Thoracic aorta (tissue), 2 donors: ENCODE measurements at regions not wholly inside any gene's neighbourhood (a gene's known extent, or its start where the extent isn't known, plus 50 kb on each side); places are given as distances from the start of the nearest gene placed in this dataset.

Experiments used
- ATAC-seq: fragments of 150-250 bp; one replicate; pipeline ENCODE4 v1.8.0; 2017; ENCODE audit warnings: low read depth; ENCODE audit not compliant: insufficient number of reproducible peaks, low FRiP score
- DNase-seq: peaks from one replicate; pipeline ENCODE4 v3.0.0-alpha.2; 2020; ENCODE audit warnings: low spot score
- H3K27ac ChIP-seq, 2 donors: fragments of 200-600 bp; sonication (generic); 1 replicate in 1 of 2; 2 replicates in 1 of 2; pipeline ENCODE4 v1.5.1; 2016; ENCODE audit warnings: mild to moderate bottlenecking in 2 of 2, moderate library complexity in 2 of 2
- H3K27me3 ChIP-seq: fragments of 200-600 bp; sonication (generic); replicated peaks from 2 replicates; pipeline ENCODE4 v1.6.0; 2016; ENCODE audit warnings: mild to moderate bottlenecking; ENCODE audit not compliant: insufficient read depth
- H3K36me3 ChIP-seq: fragments of 200-600 bp; sonication (generic); one replicate; pipeline ENCODE4 v1.5.1; 2016
- H3K4me1 ChIP-seq, 2 donors: fragments of 200-600 bp; sonication (generic); 1 replicate in 1 of 2; 2 replicates in 1 of 2; pipeline versions ENCODE4 v1.5.1 to v1.6.0; 2016; ENCODE audit warnings: low read depth in 2 of 2, mild to moderate bottlenecking in 1 of 2; ENCODE audit not compliant: control insufficient read depth in 1 of 2
- H3K4me3 ChIP-seq: fragments of 200-600 bp; sonication (generic); 2 replicates; pipeline ENCODE4 v1.5.1; 2016; ENCODE audit warnings: mild to moderate bottlenecking
- H3K9me3 ChIP-seq: fragments of 200-600 bp; sonication (generic); 2 replicates; pipeline ENCODE4 v1.5.1; 2016
- TF ChIP-seq, protein P1 (sequence below): fragments of 200-600 bp; sonication (generic); IDR thresholded peaks from one replicate; pipeline ENCODE4 v1.5.1; 2019; ENCODE audit warnings: antibody characterized with exemption

GRCh38 chr4:153075836-153076518, 128.3 kb upstream of the TRIM2 start:
- DNase-seq, result no peak
- TF ChIP-seq, protein P1, sequence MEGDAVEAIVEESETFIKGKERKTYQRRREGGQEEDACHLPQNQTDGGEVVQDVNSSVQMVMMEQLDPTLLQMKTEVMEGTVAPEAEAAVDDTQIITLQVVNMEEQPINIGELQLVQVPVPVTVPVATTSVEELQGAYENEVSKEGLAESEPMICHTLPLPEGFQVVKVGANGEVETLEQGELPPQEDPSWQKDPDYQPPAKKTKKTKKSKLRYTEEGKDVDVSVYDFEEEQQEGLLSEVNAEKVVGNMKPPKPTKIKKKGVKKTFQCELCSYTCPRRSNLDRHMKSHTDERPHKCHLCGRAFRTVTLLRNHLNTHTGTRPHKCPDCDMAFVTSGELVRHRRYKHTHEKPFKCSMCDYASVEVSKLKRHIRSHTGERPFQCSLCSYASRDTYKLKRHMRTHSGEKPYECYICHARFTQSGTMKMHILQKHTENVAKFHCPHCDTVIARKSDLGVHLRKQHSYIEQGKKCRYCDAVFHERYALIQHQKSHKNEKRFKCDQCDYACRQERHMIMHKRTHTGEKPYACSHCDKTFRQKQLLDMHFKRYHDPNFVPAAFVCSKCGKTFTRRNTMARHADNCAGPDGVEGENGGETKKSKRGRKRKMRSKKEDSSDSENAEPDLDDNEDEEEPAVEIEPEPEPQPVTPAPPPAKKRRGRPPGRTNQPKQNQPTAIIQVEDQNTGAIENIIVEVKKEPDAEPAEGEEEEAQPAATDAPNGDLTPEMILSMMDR, result no peak
- Histone ChIP-seq H3K4me3 (no peak overlapping the region), H3K27me3 (no peaks in the 10 kb centered on the region), H3K9me3 (no peaks in the 10 kb centered on the region), H3K4me1 (no peaks in the 10 kb centered on the region), H3K36me3 (no peaks in the 10 kb centered on the region), H3K27ac (no peak overlapping the region)
- no peak for ATAC-seq

GRCh38 chr4:153076861-153077260, 127.4 kb upstream of the TRIM2 start:
- Histone ChIP-seq H3K27me3 (no peaks in the 10 kb centered on the region), H3K36me3 (no peaks in the 10 kb centered on the region), H3K4me3 (no peak overlapping the region), H3K27ac (no peak overlapping the region), H3K4me1 (no peaks in the 10 kb centered on the region), H3K9me3 (no peaks in the 10 kb centered on the region)
- ATAC-seq (no peak), DNase-seq (no peak)
- TF ChIP-seq, protein P1, result no peak

DNA sequence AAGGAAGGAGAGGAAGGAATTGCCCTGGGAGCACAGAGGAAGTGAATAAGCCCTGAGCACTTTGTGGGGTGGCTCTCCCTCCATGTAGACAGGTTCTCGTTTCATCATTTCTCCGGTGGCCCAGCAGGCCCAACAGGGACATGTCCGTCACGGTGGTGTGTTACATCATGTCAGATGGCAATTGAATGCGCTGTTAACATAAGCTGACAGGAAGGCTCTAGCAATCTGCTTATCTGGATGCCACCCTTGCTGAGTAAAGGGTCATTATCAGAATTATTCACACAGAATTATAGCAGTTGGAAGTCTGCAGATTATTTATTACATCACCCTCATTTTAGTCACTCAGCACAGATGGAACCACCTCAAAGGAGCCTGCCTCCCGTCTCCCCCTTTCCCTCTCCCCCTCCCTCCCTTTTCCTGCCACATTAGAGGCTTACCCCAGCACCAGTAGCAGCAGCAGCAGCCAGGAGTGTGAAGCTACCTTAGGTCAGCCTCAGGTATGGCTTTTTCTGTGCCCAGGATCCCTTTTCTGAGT, 124.3 kb upstream of the TRIM2 start:
- TF ChIP-seq, protein P1, result no peak
- H3K27ac ChIP-seq, result no peak overlapping the region
- no peak overlapping the region for H3K4me3 ChIP-seq
- H3K9me3 ChIP-seq, result no peaks in the 10 kb centered on the region
- DNase-seq, result no peak
- H3K4me1 ChIP-seq, result peaks cover 0 to 13% of the 10 kb centered on the region in 2 donors
- no peaks in the 10 kb centered on the region for H3K36me3 ChIP-seq
- H3K27me3 ChIP-seq, result no peaks in the 10 kb centered on the region
- no peak for ATAC-seq

GRCh38 chr4:153081006-153081580, 123.2 kb upstream of the TRIM2 start:
- Histone ChIP-seq H3K4me3 (no peak overlapping the region), H3K27ac (no peak overlapping the region), H3K4me1 (peaks cover 0 to 21% of the 10 kb centered on the region in 2 donors), H3K27me3 (no peaks in the 10 kb centered on the region), H3K36me3 (no peaks in the 10 kb centered on the region), H3K9me3 (no peaks in the 10 kb centered on the region)
- ATAC-seq (no peak), DNase-seq (no peak)
- TF ChIP-seq, protein P1, result no peak

DNA sequence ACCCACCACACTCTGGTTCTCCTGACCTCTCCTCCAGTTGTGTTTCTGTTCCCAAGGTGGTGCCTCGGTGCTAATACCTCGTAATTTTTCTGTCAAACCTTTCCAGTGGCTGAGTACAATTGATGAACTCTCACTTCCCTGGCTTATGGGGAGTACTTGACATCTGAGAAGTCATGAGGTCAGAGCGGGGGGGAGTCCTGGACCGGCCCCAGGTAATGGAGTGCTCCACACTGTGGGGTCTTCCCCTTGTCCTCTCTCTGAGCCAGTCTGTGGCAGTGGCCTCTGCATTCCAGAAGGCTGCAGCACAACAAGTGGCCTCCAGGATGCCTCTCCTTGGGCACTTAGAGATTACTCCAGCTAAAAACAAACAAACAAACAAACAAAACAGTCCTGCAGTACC, 122.5 kb upstream of the TRIM2 start:
- DNase-seq (no peak), ATAC-seq (no peak)
- Histone ChIP-seq H3K27me3 (no peaks in the 10 kb centered on the region), H3K4me3 (no peak overlapping the region), H3K36me3 (no peaks in the 10 kb centered on the region), H3K27ac (no peak overlapping the region), H3K9me3 (no peaks in the 10 kb centered on the region), H3K4me1 (peaks cover 0 to 21% of the 10 kb centered on the region in 2 donors)
- TF ChIP-seq, protein P1, result no peak
